Duodenal mucosa (tissue), 2 donors: ENCODE measurements at regions not wholly inside any gene's neighbourhood (a gene's known extent, or its start where the extent isn't known, plus 50 kb on each side); places are given as distances from the start of the nearest gene placed in this dataset.

Experiments used
- H3K27ac ChIP-seq: one replicate; pipeline ENCODE4 v1.7.0; 2013; ENCODE audit warnings: low read depth, low read length
- H3K27me3 ChIP-seq, 2 donors: one replicate each; pipeline ENCODE4 v1.7.0; 2013; ENCODE audit warnings: low read length in 2 of 2, control low read depth in 1 of 2; ENCODE audit not compliant: insufficient read depth in 2 of 2, control insufficient read depth in 1 of 2
- H3K36me3 ChIP-seq, 2 donors: one replicate each; pipeline ENCODE4 v1.7.0; 2013; ENCODE audit warnings: low read length in 2 of 2, control low read depth in 1 of 2; ENCODE audit not compliant: insufficient read depth in 2 of 2, control insufficient read depth in 1 of 2
- H3K4me1 ChIP-seq, 2 donors: one replicate each; pipeline ENCODE4 v1.7.0; 2013; ENCODE audit warnings: low read length in 2 of 2, control low read depth in 1 of 2; ENCODE audit not compliant: insufficient read depth in 2 of 2, control insufficient read depth in 1 of 2
- H3K4me3 ChIP-seq, 2 donors: one replicate each; pipeline ENCODE4 v1.7.0; 2013; ENCODE audit warnings: low read length in 2 of 2, low read depth in 1 of 2
- H3K9ac ChIP-seq, 2 donors: one replicate each; pipeline ENCODE4 v1.7.0; 2013; ENCODE audit warnings: low read length in 2 of 2, low read depth in 1 of 2
- H3K9me3 ChIP-seq, 2 donors: one replicate each; pipeline ENCODE4 v1.7.0; 2013; ENCODE audit warnings: low read length in 2 of 2, control low read depth in 1 of 2; ENCODE audit not compliant: control insufficient read depth in 1 of 2

GRCh38 chr5:45094876-45095440 lies 286.2 kb downstream of the MRPS30 start:
- no peak overlapping the region for H3K9ac ChIP-seq
- no peaks in the 10 kb centered on the region for H3K4me1 ChIP-seq
- H3K9me3 ChIP-seq, result no peaks in the 10 kb centered on the region
- H3K4me3 ChIP-seq, result no peak overlapping the region
- H3K36me3 ChIP-seq, result no peaks in the 10 kb centered on the region
- H3K27ac ChIP-seq, result no peak overlapping the region
- H3K27me3 ChIP-seq, result no peaks in the 10 kb centered on the region

DNA sequence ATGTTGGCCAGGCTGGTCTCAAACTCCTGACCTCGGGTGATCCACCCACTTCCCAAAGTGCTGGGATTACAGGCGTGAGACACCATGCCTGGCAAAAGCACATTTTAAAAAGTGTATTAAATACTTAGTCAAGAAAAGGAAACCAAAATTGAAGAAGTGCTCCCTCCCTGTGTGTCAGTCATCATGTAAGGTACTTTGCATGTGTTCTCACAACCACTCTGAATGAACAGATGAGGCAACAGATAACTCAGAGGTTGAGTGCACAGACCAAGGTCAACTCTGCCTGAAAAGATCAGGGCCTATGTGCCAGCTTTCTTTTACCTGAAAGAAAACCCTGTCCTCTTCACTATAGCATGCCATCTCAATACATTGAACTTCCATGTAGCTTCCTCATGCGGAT lies 289.7 kb downstream of the MRPS30 start:
- no peaks in the 10 kb centered on the region for H3K27me3 ChIP-seq
- no peak overlapping the region for H3K4me3 ChIP-seq

GRCh38 chr5:45101146-45101545 lies 292.4 kb downstream of the MRPS30 start:
- H3K9me3 ChIP-seq, result no peaks in the 10 kb centered on the region
- H3K36me3 ChIP-seq, result no peaks in the 10 kb centered on the region
- no peaks in the 10 kb centered on the region for H3K4me1 ChIP-seq
- H3K9ac ChIP-seq, result no peak overlapping the region
- H3K27me3 ChIP-seq, result no peaks in the 10 kb centered on the region
- H3K4me3 ChIP-seq, result no peak overlapping the region
- no peak overlapping the region for H3K27ac ChIP-seq

More for the DNA sequence above, 289.7 kb downstream of the MRPS30 start:
- Histone ChIP-seq H3K27ac (no peak overlapping the region), H3K9me3 (no peaks in the 10 kb centered on the region), H3K4me1 (no peaks in the 10 kb centered on the region), H3K36me3 (no peaks in the 10 kb centered on the region), H3K9ac (no peak overlapping the region)

GRCh38 chr5:45105491-45105994 lies 296.8 kb downstream of the MRPS30 start:
- Histone ChIP-seq H3K9ac (no peak overlapping the region), H3K4me1 (no peaks in the 10 kb centered on the region), H3K27ac (no peak overlapping the region), H3K4me3 (no peak overlapping the region), H3K27me3 (no peaks in the 10 kb centered on the region), H3K9me3 (no peaks in the 10 kb centered on the region), H3K36me3 (no peaks in the 10 kb centered on the region)

GRCh38 chr5:45109062-45109461 lies 300.3 kb downstream of the MRPS30 start:
- Histone ChIP-seq H3K4me3 (no peak overlapping the region), H3K9me3 (no peaks in the 10 kb centered on the region), H3K27ac (no peak overlapping the region), H3K36me3 (no peaks in the 10 kb centered on the region), H3K9ac (no peak overlapping the region), H3K4me1 (no peaks in the 10 kb centered on the region), H3K27me3 (no peaks in the 10 kb centered on the region)

DNA sequence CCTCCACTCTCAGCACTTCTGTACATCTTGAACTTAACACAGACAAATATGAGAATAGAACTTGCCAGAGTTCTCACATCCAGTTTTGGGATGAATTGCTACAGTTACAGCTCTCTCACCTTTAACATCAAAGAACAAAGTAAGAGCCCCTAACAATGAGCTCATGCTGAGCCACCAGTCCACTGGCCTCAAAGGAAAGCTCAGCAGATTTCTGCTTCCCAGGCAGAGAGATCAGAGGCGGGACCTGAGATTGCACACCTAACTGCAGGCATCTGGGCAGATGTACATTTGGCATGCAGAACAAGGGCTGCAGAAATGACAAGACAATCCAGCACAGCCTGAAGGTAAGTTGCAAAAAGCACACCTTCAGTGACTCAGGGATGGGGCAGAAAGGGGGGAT lies 300.9 kb downstream of the MRPS30 start:
- Histone ChIP-seq H3K27ac (no peak overlapping the region), H3K4me3 (no peak overlapping the region), H3K27me3 (no peaks in the 10 kb centered on the region), H3K36me3 (no peaks in the 10 kb centered on the region), H3K4me1 (no peaks in the 10 kb centered on the region), H3K9ac (no peak overlapping the region), H3K9me3 (no peaks in the 10 kb centered on the region)

- H3K27ac ChIP-seq, result no peak overlapping the region
- H3K4me3 ChIP-seq, result no peak overlapping the region
- H3K4me1 ChIP-seq, result no peaks in the 10 kb centered on the region
- H3K9me3 ChIP-seq, result no peaks in the 10 kb centered on the region
- H3K27me3 ChIP-seq, result no peaks in the 10 kb centered on the region
- no peaks in the 10 kb centered on the region for H3K36me3 ChIP-seq
- no peak overlapping the region for H3K9ac ChIP-seq
Observed at GRCh38 chr5:45110399-45110798, 301.7 kb downstream of the MRPS30 start.

DNA sequence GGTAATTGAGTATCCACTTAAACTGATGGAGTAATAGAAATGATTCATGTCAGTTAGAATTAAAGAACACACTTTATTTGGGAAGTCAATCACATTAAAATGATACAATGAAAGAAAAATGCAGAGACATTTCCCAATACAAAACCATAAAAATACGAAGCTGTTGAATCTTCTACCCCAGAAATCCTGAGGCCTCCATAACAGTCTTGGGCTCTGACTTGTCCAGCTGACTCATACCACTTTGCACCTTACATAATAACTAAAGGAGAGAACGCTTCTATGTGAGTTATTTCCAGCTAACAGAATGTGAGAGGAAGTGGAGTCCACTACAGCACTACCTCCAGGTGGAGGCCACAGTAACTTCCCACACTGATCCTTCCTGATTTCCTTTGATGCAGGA lies 305.0 kb downstream of the MRPS30 start:
- Histone ChIP-seq H3K4me3 (no peak overlapping the region), H3K9ac (no peak overlapping the region), H3K36me3 (no peaks in the 10 kb centered on the region), H3K9me3 (peaks cover 0 to 6% of the 10 kb centered on the region in 2 donors), H3K4me1 (no peaks in the 10 kb centered on the region), H3K27me3 (no peaks in the 10 kb centered on the region), H3K27ac (no peak overlapping the region)

- Histone ChIP-seq H3K27me3 (no peaks in the 10 kb centered on the region), H3K9me3 (peaks cover 0 to 9% of the 10 kb centered on the region in 2 donors), H3K4me3 (no peak overlapping the region), H3K27ac (no peak overlapping the region), H3K36me3 (no peaks in the 10 kb centered on the region), H3K4me1 (no peaks in the 10 kb centered on the region), H3K9ac (no peak overlapping the region)
Observed at GRCh38 chr5:45132972-45133371, 324.2 kb downstream of the MRPS30 start.

DNA sequence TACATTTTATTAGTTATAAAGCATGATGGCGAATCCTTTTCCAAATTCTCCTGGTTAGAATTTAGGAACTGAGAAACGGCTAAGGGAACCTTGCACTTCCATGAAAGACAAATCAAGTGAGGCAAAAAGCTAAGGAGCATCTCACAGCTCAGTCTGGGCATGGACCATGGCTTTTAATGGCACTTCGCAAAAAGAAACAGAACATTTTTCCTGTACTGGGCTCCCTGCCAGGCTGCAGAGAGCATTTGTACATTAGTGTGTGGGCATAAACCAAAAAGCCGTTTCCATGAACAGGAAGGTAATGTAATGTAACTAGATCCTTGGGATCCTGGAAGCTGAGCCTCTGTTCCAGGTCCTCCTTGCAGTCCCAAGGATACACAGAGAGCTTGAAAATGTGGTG lies 354.2 kb downstream of the MRPS30 start:
- Histone ChIP-seq H3K27ac (no peak overlapping the region), H3K9ac (no peak overlapping the region), H3K4me1 (no peaks in the 10 kb centered on the region), H3K27me3 (no peaks in the 10 kb centered on the region), H3K4me3 (no peak overlapping the region), H3K9me3 (no peaks in the 10 kb centered on the region), H3K36me3 (no peaks in the 10 kb centered on the region)

- Histone ChIP-seq H3K9ac (no peak overlapping the region), H3K27ac (no peak overlapping the region), H3K9me3 (no peaks in the 10 kb centered on the region), H3K27me3 (no peaks in the 10 kb centered on the region), H3K4me1 (no peaks in the 10 kb centered on the region), H3K4me3 (no peak overlapping the region), H3K36me3 (no peaks in the 10 kb centered on the region)
Observed at GRCh38 chr5:45171563-45171962, 362.8 kb downstream of the MRPS30 start.
